HG03520 (cell line): ENCODE measurements at regions not wholly inside any gene's neighbourhood (a gene's known extent, or its start where the extent isn't known, plus 50 kb on each side); places are given as distances from the start of the nearest gene placed in this dataset.
A peak's percentile ranks its signal among the peaks of the same experiment; 100 is the strongest.

Source experiments
- ATAC-seq: cut with Tn5 transposase; IDR thresholded peaks from one replicate; pipeline ENCODE4 v1.9.1; 2021; ENCODE audit warnings: mild to moderate bottlenecking, moderate library complexity; ENCODE audit not compliant: unreplicated experiment

GRCh38 chr2:20539776-20540586 lies 93.1 kb downstream of the RHOB start:
- ATAC-seq: peak; percentile 58

DNA sequence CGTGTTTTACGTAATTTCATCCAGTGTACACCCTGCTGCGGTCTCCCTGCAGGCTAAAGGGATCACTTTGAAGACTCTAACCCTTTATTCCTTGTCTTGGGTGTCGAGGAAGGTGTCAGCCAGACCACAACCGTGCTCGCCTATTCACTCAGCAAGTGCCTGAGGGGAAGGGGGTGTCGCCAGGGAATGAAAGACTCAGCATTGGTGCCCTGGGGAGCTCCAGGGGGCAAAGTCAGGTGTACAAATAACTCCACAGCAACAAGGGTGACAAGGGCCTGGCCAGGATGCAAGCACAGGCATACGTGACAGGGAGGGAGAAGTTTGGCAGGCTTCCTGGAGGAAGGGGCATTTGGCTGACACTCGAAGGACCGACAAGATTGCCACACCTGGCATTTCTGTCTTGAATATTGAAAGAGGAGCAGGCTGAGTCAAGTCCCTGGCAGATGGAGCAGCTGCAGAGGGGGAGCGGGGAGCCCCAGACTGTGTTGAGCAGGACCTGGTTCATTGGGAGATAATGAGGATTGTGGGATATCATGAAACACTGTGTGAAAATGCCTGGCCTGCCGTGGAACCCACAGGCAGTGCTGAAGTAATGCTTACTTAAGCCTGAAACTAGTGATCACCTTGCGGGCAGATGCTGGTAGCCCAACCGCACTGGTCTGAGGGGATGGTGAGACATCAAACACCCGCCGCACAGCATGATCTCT lies 93.9 kb downstream of the RHOB start:
- ATAC-seq: no peak

DNA sequence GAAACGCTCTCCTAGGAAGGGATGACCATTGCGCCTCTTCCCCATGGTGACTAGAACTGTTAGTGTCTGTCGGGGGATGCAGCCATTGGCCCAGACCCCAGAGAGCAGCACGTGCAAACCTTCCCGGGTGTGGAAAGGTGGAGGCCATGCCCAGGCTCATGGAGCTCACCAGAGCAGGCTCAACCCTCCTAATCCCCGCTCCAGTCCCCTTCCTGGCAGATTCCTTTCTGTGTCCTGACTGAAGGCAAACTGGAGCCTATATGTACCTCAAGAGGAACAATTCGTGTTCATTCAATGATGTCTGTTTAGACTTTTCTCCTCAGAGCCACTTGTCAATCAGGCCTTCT lies 94.4 kb downstream of the RHOB start:
- ATAC-seq: no peak

DNA sequence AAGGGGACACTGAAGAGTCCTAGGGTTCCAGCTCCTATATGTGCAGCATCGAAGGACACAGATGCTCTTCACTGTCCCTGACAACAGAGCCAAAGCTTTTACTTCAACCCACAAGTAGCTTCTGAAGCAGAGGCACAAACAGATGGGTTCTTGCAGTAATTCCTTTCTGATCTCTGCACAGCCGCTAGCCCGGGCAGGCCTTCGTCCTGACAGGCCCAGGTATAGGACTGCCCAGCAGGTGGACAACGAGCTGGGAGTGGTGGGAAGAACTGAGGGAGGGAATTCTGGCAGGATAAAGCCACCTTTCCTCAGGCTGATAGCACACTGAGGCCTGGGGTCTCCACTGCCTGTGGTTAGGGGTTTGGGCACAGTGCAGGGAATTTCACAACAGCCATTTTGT lies 94.8 kb downstream of the RHOB start:
- no peak for ATAC-seq

- ATAC-seq: no peak
Observed at GRCh38 chr2:20542269-20542668, 95.4 kb downstream of the RHOB start.

GRCh38 chr2:20542746-20543468 lies 96.0 kb downstream of the RHOB start:
- ATAC-seq: no peak

DNA sequence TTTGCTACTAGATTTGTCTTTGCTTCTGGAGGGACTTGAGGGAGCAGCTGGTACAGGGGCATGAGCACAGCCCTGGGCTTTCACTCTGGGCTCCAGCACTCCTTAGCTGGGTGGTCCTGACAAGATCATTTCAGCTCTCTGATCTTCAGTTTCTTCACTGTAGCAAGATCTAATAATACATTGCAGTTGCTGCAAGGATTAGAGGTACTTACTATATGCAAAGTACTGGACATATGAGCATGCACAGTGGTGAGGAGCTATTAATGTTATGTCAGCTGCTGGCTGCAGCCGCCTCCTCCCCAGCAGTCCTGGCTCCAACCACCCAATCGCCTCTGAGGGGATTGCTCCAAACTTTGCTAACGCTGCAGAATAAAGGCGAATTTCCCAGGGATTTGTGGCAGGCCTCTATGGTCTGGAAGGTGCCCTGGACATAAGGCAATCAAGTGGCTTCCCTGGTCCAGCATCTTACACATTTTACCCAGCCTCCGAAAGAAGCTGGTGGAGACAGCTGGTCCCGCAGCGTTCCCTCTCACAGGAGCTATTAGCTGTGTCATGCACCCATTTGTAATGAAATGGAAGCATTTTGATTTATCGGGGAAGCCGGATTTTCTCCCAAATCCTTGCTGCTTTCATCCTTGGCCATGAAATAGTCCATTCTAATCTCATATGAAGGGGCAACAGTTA lies 96.7 kb downstream of the RHOB start:
- no peak for ATAC-seq

GRCh38 chr2:20544153-20544747 lies 97.4 kb downstream of the RHOB start:
- no peak for ATAC-seq

GRCh38 chr2:20549144-20549543 lies 101.8 kb downstream of the HS1BP3 start:
- ATAC-seq: no peak

DNA sequence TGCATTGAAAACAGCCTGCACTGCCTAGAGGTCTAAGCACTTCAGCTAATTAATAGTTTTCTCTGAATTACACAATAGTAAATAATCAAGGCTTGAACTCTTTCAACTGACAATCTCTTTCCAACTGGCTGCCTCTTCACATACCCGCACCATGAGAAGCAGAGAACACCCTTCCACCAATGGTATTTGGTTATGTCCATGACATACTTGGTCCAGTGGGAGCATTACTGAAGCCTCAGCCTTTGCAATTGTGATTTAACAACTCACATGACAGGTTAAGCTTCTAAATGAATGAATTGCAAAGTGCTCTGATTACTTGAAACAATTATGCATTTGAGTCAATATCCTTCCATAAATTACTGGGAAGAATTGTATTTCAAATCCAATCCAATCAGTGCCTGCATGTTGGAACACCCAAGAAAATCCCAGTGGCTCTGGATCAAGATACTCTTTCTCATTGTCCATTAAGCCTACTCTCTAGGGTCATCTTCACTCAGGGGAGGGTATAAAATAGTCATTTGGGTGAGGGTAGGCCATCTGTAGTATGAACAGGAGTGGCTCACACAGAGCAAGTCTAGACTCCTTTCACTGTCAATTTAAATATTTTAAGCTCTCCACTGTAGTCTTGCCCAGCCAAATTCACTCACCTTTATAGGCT lies 101.1 kb downstream of the HS1BP3 start:
- ATAC-seq: no peak

- no peak for ATAC-seq
Observed at GRCh38 chr2:20551260-20551944, 99.5 kb downstream of the HS1BP3 start.

DNA sequence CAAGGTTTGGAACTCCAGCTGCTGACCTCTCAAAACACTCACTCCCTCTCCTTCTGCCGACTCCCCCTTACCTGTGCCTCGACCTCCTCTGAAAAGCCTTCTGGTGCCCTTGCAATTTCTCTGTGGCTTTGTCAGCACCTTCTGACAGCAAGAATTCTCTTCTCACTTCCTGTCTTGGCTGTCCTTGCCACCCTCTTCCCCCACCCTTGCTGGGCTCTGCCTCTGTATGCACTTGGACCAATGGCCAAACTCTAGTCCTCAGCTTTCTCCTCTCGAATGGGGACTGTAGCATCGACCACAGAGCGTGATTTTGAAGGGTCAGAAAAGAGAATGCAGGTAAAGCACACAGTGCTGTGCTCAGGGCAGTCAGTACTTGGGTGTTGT lies 99.0 kb downstream of the HS1BP3 start:
- ATAC-seq: no peak

- no peak for ATAC-seq
Observed at GRCh38 chr2:20552847-20553246, 98.1 kb downstream of the HS1BP3 start.

GRCh38 chr2:20553580-20553979 lies 97.3 kb downstream of the HS1BP3 start:
- no peak for ATAC-seq

- no peak for ATAC-seq
Observed at GRCh38 chr2:20555954-20556353, 94.9 kb downstream of the HS1BP3 start.

GRCh38 chr2:20556756-20557155 lies 94.1 kb downstream of the HS1BP3 start:
- ATAC-seq: no peak

GRCh38 chr2:20557226-20557625 lies 93.7 kb downstream of the HS1BP3 start:
- ATAC-seq: no peak

DNA sequence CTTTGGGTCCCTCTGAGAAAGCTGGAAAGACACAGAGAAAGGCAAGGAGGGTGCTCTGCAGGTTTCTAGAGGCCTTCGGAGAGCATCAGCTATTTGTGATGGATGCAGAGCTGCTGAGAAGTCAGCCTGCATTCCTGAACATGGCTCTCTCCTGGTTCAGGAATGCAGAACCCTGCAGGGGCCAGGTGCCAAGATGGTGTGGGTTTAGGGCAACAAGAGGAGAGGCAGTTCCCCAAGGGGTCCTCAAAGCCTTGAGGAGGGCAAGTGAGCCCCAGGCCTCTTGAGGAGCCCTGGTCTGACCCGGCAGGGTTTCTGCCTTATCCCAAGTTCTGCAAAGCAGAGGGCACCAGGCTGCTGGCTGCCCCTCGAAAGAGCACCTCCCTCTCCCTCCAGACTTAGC lies 93.3 kb downstream of the HS1BP3 start:
- ATAC-seq: no peak

- no peak for ATAC-seq
Observed at GRCh38 chr2:20558391-20559150, 92.3 kb downstream of the HS1BP3 start.
